Bone marrow (tissue), 2 donors: ENCODE measurements at regions not wholly inside any gene's neighbourhood (a gene's known extent, or its start where the extent isn't known, plus 50 kb on each side); places are given as distances from the start of the nearest gene placed in this dataset.
"Not testable (repeated sequence)": the region's sequence is repeated elsewhere in the genome, so short reads cannot be mapped to it uniquely, and the experiment has no call there.

Source experiments
- DNase-seq, 2 donors: peaks; one replicate each; lab custom pipeline; 2025; lab: John Stamatoyannopoulos, UW

DNA sequence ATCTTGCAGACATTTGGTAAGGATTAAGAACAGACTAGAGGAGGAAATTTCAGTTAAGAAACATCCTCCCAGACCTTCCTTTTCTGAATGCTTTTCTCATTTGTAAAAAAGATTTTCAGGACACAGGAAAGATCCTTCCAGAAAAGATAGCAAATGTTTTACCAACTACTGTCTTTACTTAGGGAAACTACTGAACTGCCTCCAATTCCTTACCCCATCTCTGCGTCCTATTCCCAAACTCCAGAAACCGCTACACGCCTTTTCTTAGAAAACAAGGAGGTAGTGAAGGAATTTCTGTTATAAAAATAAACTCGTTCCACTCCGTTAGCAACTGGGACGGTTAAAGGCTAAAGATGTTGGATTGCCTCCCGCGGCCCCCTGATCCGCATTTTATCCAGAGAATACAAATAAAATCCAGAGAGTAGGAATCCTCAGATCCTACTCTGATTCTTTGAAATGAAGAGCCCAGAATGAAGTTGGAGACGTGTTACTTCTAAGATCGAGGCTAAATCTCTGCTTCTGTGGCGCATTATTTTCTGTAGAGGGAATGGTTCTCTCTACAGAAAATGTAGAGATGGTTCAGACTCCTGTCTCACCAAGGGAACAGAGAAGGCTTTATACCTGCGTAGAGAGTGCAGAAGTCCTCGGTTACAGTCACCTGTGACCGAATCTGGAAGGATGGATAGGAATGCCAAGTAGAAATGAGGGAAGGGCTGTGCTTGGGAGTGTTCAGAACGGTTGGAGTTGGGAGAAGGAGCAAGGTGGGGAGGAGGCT, 133.0 kb downstream of the GPX5 start:
- DNase-seq: no peak

DNA sequence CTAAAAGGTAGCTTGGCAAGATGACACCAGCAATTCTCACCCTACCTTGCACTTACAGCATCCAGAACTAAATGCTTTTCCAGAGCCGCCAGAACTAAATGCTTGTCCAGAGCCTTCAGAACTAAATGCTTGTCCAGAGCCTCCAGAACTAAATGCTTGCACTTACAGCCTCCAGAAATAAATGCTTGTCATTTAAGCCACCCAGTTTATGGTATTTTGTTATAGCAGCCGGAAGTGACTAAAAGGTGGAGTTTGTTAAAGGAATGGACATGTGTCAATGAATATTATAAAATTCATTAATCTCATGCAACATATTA, 133.5 kb downstream of the GPX5 start:
- no peak for DNase-seq

DNA sequence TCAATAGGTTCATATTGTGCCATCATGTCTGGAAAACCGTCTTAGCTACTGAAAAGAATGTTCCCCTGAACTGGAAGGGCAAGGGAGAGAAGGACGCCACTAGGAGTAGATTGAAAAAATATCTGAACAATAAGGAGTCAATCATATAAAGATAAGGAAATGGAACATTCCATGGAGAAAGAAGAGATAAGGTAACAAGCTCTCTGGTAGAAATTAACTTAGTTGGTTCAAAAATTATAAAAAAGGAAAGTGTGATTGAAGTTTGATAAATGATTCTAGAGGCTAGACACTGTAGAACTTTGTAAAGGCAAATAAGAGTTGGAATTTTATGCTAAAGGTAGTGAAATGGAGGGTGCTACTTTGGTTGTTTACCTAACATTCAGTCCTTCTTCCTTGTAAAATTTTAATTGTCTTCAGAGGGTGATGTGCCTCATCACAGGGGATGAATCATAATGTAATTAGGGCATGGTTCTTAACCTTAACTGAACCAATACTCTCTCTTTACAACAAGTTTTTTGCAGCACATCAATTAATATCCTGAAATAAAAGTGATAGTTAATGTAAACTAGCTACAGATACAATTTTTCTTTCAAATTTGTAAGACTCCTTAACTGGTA, 135.5 kb downstream of the GPX5 start:
- no peak for DNase-seq

GRCh38 chr6:28664870-28665396, 139.3 kb downstream of the GPX5 start:
- DNase-seq: no peak

DNA sequence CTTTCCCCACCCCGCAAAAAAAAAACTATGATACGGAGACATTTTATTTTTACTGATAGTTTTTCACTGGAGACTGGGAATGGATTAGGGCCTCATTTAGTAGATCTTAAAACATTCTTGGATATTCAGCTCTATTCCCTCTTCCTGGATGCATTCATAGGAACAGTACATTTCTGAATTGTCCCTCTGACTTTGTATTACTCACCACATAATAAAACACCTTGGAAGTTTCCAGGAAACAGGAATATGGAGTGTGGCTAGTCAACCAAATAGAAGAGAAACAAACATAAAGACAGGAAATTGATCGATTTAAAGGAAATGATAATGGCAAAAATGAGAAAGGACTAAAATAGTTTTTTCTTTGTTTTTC, 147.7 kb downstream of the GPX5 start:
- no peak for DNase-seq

GRCh38 chr6:28673787-28674671, 148.3 kb downstream of the GPX5 start:
- DNase-seq: no peak

DNA sequence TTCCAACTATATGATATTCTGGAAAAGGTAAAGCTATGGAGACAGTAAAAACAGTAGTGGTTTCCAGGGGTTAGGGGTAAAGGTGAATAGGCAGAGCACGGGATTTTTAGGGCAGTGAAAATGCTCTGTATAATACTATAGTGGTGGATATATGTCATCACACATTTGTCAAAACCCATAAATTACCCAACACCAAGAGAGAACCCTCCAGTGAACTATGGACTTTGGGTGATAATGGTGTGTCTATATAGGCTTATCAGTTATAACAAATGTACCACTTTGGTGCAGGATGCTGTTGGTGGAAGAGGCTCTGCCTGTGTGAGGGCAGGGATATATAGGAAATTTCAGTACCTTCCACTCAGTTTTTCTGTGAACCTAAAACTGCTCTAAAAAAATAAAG, 149.9 kb downstream of the GPX5 start:
- no peak for DNase-seq

DNA sequence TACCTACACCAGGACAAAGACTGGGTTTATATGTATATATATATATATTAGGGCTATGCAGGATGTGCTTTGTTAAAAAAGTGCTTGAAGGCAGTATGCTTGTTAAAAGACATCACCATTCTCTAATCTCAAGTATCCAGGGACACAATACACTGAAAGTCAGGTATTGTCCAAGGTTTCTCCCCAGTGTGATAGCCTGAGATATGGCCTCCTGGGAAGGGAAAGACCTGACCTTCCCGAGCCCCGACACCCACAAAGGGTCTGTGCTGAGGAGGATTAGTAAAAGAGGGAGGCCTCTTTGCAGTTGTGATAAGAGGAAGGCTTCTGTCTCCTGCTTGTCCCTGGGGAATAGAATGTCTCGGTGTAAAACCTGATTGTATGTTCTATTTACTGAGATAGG, 156.9 kb downstream of the GPX5 start:
- DNase-seq: no peak

- not testable (repeated sequence) for DNase-seq
Measured at GRCh38 chr6:28682956-28683685, 157.4 kb downstream of the GPX5 start.

- DNase-seq: no peak
Measured at GRCh38 chr6:28683945-28684538, 158.4 kb downstream of the GPX5 start.

DNA sequence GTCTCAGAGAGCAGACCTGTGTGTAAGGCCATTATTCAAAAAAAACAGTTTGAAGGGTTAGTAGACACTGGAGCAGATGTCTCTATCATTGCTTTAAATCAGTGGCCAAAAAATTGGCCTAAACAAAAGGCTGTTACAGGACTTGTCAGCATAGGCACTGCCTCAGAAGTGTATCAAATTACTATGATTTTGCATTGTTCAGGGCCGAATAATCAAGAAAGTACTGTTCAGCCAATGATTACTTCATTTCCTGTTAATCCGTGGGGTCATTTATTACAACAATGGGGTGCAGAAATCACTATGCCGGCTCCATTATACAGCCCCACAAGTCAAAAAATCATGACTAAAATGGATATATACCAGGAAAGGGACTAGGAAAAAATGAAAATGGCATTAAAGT, 160.3 kb downstream of the GPX5 start:
- not testable (repeated sequence) for DNase-seq

- not testable (repeated sequence) for DNase-seq
Measured at GRCh38 chr6:28686446-28687027, 160.9 kb downstream of the GPX5 start.

GRCh38 chr6:28687309-28687981, 161.8 kb downstream of the GPX5 start:
- DNase-seq: not testable (repeated sequence)

DNA sequence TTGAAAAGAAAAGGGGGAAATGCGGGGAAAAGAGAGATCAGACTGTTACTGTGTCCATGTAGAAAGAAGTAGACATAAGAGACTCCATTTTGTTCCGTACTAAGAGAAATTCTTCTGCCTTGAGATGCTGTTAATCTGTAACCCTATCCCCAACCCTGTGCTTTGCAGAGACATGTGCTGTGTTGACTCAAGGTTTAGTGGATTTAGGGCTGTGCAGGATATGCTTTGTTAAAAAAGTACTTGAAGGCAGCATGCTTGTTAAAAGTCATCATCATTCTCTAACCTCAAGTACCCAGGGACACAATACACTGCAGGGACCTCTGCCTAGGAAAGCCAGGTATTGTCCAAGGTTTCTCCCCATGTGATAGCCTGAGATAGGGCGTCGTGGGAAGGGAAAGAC, 166.3 kb downstream of the GPX5 start:
- not testable (repeated sequence) for DNase-seq

DNA sequence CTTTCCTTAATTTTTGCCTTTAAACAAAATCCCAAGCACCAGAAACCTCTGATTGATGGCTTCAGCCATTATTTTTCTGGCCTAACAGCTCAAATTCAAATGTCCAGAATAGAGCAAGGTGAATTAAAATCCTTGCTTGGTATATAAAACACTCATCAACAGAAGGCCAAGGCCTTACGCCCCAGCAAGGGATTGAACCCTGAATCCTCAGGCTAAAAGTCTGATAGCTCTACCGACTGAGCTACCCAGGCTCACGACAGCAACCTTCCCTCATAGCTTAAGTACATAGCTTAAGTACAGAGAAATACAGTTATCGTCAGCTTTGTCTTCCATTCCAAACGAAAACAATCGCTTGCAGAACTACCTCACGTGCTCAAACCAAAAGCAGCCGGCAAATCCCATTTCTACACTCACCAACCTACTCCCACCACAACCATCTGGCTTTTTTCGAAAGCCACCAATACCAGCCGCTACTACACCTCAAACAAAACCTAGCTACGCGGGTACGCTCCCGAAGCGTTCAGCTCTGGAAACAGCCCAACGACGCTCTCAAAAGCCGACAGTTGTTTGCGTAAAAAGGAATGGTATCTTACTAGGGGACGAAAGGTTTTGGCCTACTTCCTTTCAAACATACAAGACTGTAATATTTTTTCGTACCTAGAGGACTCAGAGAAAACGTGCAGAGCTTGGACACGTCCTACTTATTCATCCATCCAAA, 167.5 kb downstream of the GPX5 start:
- no peak for DNase-seq

DNA sequence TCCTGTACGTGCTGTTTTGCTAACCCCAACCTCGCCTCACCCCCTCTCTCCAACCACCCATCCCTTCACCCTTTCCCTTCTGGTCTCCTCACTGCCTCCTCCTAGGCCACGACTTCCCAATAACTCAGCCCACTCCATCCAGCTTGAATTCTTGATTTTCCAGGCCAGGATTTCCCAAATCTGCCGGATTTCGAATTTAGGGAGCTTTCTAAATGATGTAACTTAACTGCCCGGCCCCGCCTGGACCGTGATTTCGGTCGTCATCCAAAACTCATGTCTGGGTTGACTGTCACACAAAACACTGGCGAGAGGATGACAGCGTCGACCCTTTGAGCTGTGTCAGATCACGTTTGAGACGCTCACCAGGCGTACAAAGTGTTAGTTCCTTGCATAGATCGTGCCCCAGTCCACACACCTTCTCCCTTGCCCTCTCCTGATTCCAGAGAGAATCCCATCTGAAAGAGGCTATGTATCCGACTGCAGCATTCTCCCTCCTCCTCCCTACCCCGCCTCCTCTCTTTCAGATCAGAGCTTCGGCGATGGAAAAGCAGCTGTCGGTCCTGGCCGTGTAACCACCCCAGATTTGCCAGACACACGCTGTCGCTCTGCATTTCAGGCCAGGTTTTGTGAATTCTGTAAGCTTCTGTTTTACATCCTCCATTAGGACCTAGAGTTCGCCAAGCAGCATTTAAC, 168.2 kb downstream of the GPX5 start:
- no peak for DNase-seq

DNA sequence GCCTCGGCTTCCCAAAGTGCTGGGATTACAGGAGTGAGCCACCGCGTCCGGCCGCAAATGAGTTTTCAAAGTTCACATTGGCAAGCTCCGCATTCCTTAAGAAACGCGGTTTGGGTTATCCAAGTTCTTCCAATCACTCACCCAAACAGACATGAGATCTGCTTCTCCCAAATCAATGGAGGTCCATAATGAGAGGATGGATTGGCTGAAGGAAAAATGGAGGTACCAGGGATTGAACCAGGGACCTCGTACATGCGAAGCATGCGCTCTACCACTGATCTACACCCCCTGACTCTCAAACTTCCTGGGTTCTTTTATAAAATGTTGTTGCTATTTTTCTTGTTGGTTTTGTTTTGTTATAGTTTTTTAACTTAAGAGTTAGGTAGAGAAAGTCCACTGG, 170.0 kb downstream of the GPX5 start:
- no peak for DNase-seq

DNA sequence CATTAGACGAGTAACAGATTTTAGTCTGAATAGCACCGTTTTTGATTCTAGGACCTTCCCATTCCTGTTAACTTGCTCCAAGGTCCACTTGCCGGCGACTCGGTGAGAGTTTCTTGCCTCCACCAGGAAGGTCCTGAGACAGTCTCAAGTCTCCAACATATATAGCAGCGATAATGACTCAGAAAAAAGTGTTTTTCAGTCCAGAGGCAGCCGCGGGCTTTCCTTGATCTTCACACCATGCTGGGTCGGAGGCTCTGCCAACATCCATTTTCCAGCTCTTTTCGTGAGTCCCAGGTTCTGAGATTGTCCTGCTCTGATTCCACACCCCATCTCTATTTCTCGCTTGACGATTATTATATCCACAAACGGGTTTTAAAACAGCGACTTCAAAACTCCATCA, 170.5 kb downstream of the GPX5 start:
- DNase-seq: no peak

DNA sequence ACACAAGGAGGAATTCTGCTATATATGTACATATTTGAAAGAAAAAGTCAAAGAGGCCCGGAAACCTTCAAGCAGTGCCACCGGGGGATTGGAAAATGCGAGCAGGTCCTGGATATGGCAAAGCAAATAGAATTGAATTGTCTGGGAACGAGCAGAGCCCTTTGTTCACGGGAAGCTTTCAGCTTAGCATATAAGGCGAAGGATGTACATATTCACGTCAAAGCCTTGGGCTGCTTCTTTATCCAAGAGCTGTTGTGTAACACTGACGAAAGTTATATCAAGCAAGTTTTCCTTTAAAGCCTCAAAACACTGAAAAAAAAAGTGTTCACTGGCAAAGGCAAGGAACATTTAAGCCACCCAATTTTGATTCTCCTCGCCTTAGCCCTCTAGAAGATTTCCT, 171.0 kb downstream of the GPX5 start:
- no peak for DNase-seq
